Osteocyte (in vitro differentiated cells): ENCODE measurements at regions not wholly inside any gene's neighbourhood (a gene's known extent, or its start where the extent isn't known, plus 50 kb on each side); places are given as distances from the start of the nearest gene placed in this dataset.
A peak's percentile ranks its signal among the peaks of the same experiment; 100 is the strongest.

Experiments
- DNase-seq: peaks from one replicate; pipeline ENCODE4 v3.0.0; 2021; ENCODE audit warnings: mixed read lengths; ENCODE audit not compliant: unreplicated experiment; ENCODE audit errors: extremely low spot score
- H3K27ac Mint-ChIP-seq: one replicate; pipeline ENCODE4 v1.8.0; 2021; ENCODE audit warnings: mild to moderate bottlenecking, mixed read lengths; ENCODE audit not compliant: unreplicated experiment
- H3K27me3 Mint-ChIP-seq: one replicate; pipeline ENCODE4 v1.8.0; 2021; ENCODE audit warnings: mixed read lengths; ENCODE audit not compliant: unreplicated experiment
- H3K36me3 Mint-ChIP-seq: one replicate; pipeline ENCODE4 v1.8.0; 2021; ENCODE audit warnings: mixed read lengths; ENCODE audit not compliant: unreplicated experiment
- H3K4me1 Mint-ChIP-seq: one replicate; pipeline ENCODE4 v1.8.0; 2021; ENCODE audit warnings: mixed read lengths; ENCODE audit not compliant: unreplicated experiment
- H3K4me3 Mint-ChIP-seq: one replicate; pipeline ENCODE4 v1.8.0; 2021; ENCODE audit warnings: mild to moderate bottlenecking, moderate library complexity, mixed read lengths; ENCODE audit not compliant: unreplicated experiment
- H3K9me3 Mint-ChIP-seq: one replicate; pipeline ENCODE4 v1.8.0; 2021; ENCODE audit warnings: mixed read lengths; ENCODE audit not compliant: unreplicated experiment
- CTCF ChIP-seq: fragments of 200-600 bp; sonication (generic); IDR thresholded peaks from 2 replicates; pipeline ENCODE4 v1.5.0; 2021; ENCODE audit warnings: antibody characterized with exemption, mild to moderate bottlenecking, moderate library complexity

DNA sequence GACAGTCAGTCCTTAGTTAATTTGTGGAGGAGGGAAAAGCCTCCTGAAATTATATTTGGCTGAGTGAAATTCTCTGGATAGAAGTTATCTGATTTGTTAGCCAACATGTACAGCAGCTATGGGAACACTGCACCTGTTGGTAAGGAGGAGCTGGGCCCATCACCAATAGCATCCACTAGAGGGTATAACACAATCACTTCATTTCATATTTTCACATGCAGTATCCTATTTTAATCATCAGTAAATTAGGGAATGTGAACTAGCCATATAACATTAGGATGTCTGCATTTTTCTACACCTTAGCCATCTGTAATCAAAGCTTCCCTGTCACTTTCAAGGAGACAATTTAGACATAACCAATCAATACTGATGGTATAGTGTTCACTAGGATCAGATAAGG lies 818.4 kb upstream of the CDH2 start:
- DNase-seq = no peak
- H3K4me1 Mint-ChIP-seq = no peaks in the 10 kb centered on the region

GRCh38 chr18:28984731-28985130 lies 807.8 kb upstream of the CDH2 start:
- no peak for DNase-seq
- Mint-ChIP-seq H3K27ac (peak overlapping the region; percentile 53), H3K4me1 (peaks cover 12% of the 10 kb centered on the region), H3K9me3 (peaks cover 5% of the 10 kb centered on the region), H3K36me3 (peaks cover 4% of the 10 kb centered on the region), H3K4me3 (no peak overlapping the region), H3K27me3 (peaks cover under 1% of the 10 kb centered on the region)
- no peak for TF ChIP-seq CTCF

More for the DNA sequence above, 818.4 kb upstream of the CDH2 start:
- H3K27ac Mint-ChIP-seq = no peak overlapping the region
- TF ChIP-seq CTCF = peak; percentile 43
- H3K9me3 Mint-ChIP-seq = peaks cover 4% of the 10 kb centered on the region
- no peaks in the 10 kb centered on the region for H3K27me3 Mint-ChIP-seq
- H3K36me3 Mint-ChIP-seq = no peaks in the 10 kb centered on the region
- H3K4me3 Mint-ChIP-seq = no peak overlapping the region

GRCh38 chr18:28974504-28974903 lies 797.6 kb upstream of the CDH2 start:
- H3K4me3 Mint-ChIP-seq = no peak overlapping the region
- DNase-seq = no peak
- peaks cover 22% of the 10 kb centered on the region for H3K9me3 Mint-ChIP-seq

GRCh38 chr18:28973324-28973723 lies 796.4 kb upstream of the CDH2 start:
- Mint-ChIP-seq H3K4me1 (peaks cover 8% of the 10 kb centered on the region), H3K4me3 (no peak overlapping the region), H3K9me3 (peaks cover 23% of the 10 kb centered on the region), H3K36me3 (peaks cover 2% of the 10 kb centered on the region), H3K27me3 (no peaks in the 10 kb centered on the region), H3K27ac (no peak overlapping the region)
- DNase-seq = no peak
- TF ChIP-seq CTCF = no peak

More at GRCh38 chr18:28974504-28974903, 797.6 kb upstream of the CDH2 start:
- no peak for TF ChIP-seq CTCF
- Mint-ChIP-seq H3K4me1 (peaks cover 8% of the 10 kb centered on the region), H3K27ac (no peak overlapping the region), H3K27me3 (no peaks in the 10 kb centered on the region), H3K36me3 (peaks cover 2% of the 10 kb centered on the region)

- TF ChIP-seq CTCF = no peak
- Mint-ChIP-seq H3K27me3 (no peaks in the 10 kb centered on the region), H3K4me3 (no peak overlapping the region), H3K27ac (no peak overlapping the region), H3K4me1 (peaks cover 8% of the 10 kb centered on the region), H3K36me3 (peaks cover 2% of the 10 kb centered on the region), H3K9me3 (peaks cover 21% of the 10 kb centered on the region)
- no peak for DNase-seq
These were observed 795.5 kb upstream of the CDH2 start for GRCh38 chr18:28972333-28972907.
